Cardiac muscle cell (in vitro differentiated cells and primary cell): ENCODE measurements at regions not wholly inside any gene's neighbourhood (a gene's known extent, or its start where the extent isn't known, plus 50 kb on each side); places are given as distances from the start of the nearest gene placed in this dataset.

ENCODE experiments used
- DNase-seq, 2 donors: peaks; one replicate each; pipeline versions ENCODE4 v3.0.0 to v3.0.0-alpha.2; 2010 to 2017; ENCODE audit warnings: low read depth in 1 of 2, low spot score in 1 of 2
- H3K27ac ChIP-seq: fragments of 200-600 bp; sonication (generic); 2 replicates; pipeline ENCODE4 v1.5.1; 2016
- H3K27me3 ChIP-seq: fragments of 200-600 bp; sonication (generic); 2 replicates; pipeline ENCODE4 v1.6.0; 2016; ENCODE audit warnings: control low read depth
- H3K36me3 ChIP-seq: fragments of 200-600 bp; sonication (generic); 2 replicates; pipeline ENCODE4 v1.5.1; 2016; ENCODE audit warnings: control low read depth
- H3K4me1 ChIP-seq: fragments of 200-600 bp; sonication (generic); 2 replicates; pipeline ENCODE4 v1.8.1; 2017; ENCODE audit warnings: low read depth, mild to moderate bottlenecking, mixed run types
- H3K4me3 ChIP-seq: fragments of 200-600 bp; sonication (generic); 2 replicates; pipeline ENCODE4 v1.5.1; 2016; ENCODE audit warnings: mild to moderate bottlenecking
- H3K9me3 ChIP-seq: fragments of 200-600 bp; sonication (generic); 2 replicates; pipeline ENCODE4 v1.5.1; 2017; ENCODE audit warnings: low read depth, mild to moderate bottlenecking, control low read depth
- CTCF ChIP-seq: IDR thresholded peaks from 2 replicates; pipeline ENCODE4 v1.5.1; 2012; ENCODE audit warnings: low read depth, mild to moderate bottlenecking, low read length

GRCh38 chr7:3238525-3239210 lies 62.4 kb upstream of the SDK1 start:
- no peak for DNase-seq

GRCh38 chr7:3239291-3239691 lies 61.8 kb upstream of the SDK1 start:
- DNase-seq = no peak
- TF ChIP-seq CTCF = no peak
- Histone ChIP-seq H3K36me3 (no peaks in the 10 kb centered on the region), H3K4me3 (no peak overlapping the region), H3K27me3 (no peaks in the 10 kb centered on the region), H3K4me1 (no peaks in the 10 kb centered on the region), H3K27ac (no peak overlapping the region), H3K9me3 (no peaks in the 10 kb centered on the region)

More at GRCh38 chr7:3238525-3239210, 62.4 kb upstream of the SDK1 start:
- Histone ChIP-seq H3K4me1 (no peaks in the 10 kb centered on the region), H3K27me3 (no peaks in the 10 kb centered on the region), H3K9me3 (no peaks in the 10 kb centered on the region), H3K27ac (no peak overlapping the region), H3K36me3 (no peaks in the 10 kb centered on the region), H3K4me3 (no peak overlapping the region)
- TF ChIP-seq CTCF = no peak

- no peak overlapping the region for H3K27ac ChIP-seq
- no peak for DNase-seq
- no peaks in the 10 kb centered on the region for H3K4me1 ChIP-seq
- H3K9me3 ChIP-seq = no peaks in the 10 kb centered on the region
- H3K4me3 ChIP-seq = no peak overlapping the region
- H3K27me3 ChIP-seq = no peaks in the 10 kb centered on the region
- H3K36me3 ChIP-seq = no peaks in the 10 kb centered on the region
- no peak for TF ChIP-seq CTCF
Observed at GRCh38 chr7:3240826-3241430, 60.1 kb upstream of the SDK1 start.

- DNase-seq = no peak
- H3K9me3 ChIP-seq = no peaks in the 10 kb centered on the region
- H3K27me3 ChIP-seq = no peaks in the 10 kb centered on the region
- no peak for TF ChIP-seq CTCF
- no peaks in the 10 kb centered on the region for H3K36me3 ChIP-seq
- H3K4me3 ChIP-seq = no peak overlapping the region
- H3K4me1 ChIP-seq = no peaks in the 10 kb centered on the region
- H3K27ac ChIP-seq = no peak overlapping the region
Observed at GRCh38 chr7:3241686-3242258, 59.3 kb upstream of the SDK1 start.

- H3K27me3 ChIP-seq = no peaks in the 10 kb centered on the region
- no peak for TF ChIP-seq CTCF
- H3K36me3 ChIP-seq = no peaks in the 10 kb centered on the region
- H3K9me3 ChIP-seq = no peaks in the 10 kb centered on the region
- no peak for DNase-seq
- no peak overlapping the region for H3K27ac ChIP-seq
- H3K4me3 ChIP-seq = no peak overlapping the region
- H3K4me1 ChIP-seq = no peaks in the 10 kb centered on the region
Observed at GRCh38 chr7:3242398-3242972, 58.6 kb upstream of the SDK1 start.
